Fibroblast of lung (primary cell): ENCODE measurements at regions not wholly inside any gene's neighbourhood (a gene's known extent, or its start where the extent isn't known, plus 50 kb on each side); places are given as distances from the start of the nearest gene placed in this dataset.

Source experiments
- DNase-seq, 2 donors: peaks; one replicate each; pipeline versions ENCODE4 v3.0.0 to v3.0.0-alpha.2; 2010; ENCODE audit warnings: low read depth in 2 of 2
- H2AFZ ChIP-seq: 2 replicates; pipeline ENCODE4 v1.5.1; 2012; ENCODE audit warnings: low read length, control low read depth, inconsistent platforms
- H3K27ac ChIP-seq: 2 replicates; pipeline ENCODE4 v1.5.1; 2011; ENCODE audit warnings: low read length, control low read depth; ENCODE audit not compliant: insufficient read depth
- H3K27me3 ChIP-seq: 2 replicates; pipeline ENCODE4 v1.5.1; 2011; ENCODE audit warnings: mild to moderate bottlenecking, low read length; ENCODE audit not compliant: control insufficient read depth, insufficient read depth
- H3K36me3 ChIP-seq: 2 replicates; pipeline ENCODE4 v1.5.1; 2011; ENCODE audit warnings: low read length; ENCODE audit not compliant: control insufficient read depth, insufficient read depth
- H3K4me1 ChIP-seq: 2 replicates; pipeline ENCODE4 v1.5.1; 2011; ENCODE audit warnings: low read length; ENCODE audit not compliant: control insufficient read depth, insufficient read depth; ENCODE audit errors: extremely low read depth
- H3K4me2 ChIP-seq: 2 replicates; pipeline ENCODE4 v1.5.1; 2011; ENCODE audit warnings: low read length, control low read depth; ENCODE audit not compliant: insufficient read depth; ENCODE audit errors: extremely low read depth
- H3K4me3 ChIP-seq, 4 experiments: fragments of 200-600 bp in 1 of 4; sonication (generic) in 1 of 4; replicated peaks in 1 of 4; 2 replicates each; pipeline ENCODE4 v1.5.1; 2011 to 2016; ENCODE audit warnings: low read length in 4 of 4, low read depth in 3 of 4, mild to moderate bottlenecking in 3 of 4, control low read depth in 2 of 4, inconsistent platforms in 1 of 4, mixed read lengths in 1 of 4; ENCODE audit not compliant: insufficient read depth in 1 of 4; ENCODE audit errors: control extremely low read depth in 1 of 4
- H3K79me2 ChIP-seq: 2 replicates; pipeline ENCODE4 v1.5.1; 2012; ENCODE audit warnings: mild to moderate bottlenecking, low read length, inconsistent platforms; ENCODE audit not compliant: control insufficient read depth, insufficient read depth
- H3K9ac ChIP-seq: 2 replicates; pipeline ENCODE4 v1.5.1; 2011; ENCODE audit warnings: mild to moderate bottlenecking, low read length, control low read depth; ENCODE audit not compliant: insufficient read depth
- H3K9me3 ChIP-seq: 2 replicates; pipeline ENCODE4 v1.5.1; 2012; ENCODE audit warnings: low read depth, low read length; ENCODE audit not compliant: control insufficient read depth, insufficient read depth
- H4K20me1 ChIP-seq: 2 replicates; pipeline ENCODE4 v1.5.1; 2011; ENCODE audit warnings: low read length; ENCODE audit not compliant: control insufficient read depth, insufficient read depth; ENCODE audit errors: extremely low read depth
- CTCF ChIP-seq, 2 donors: IDR thresholded peaks in 1 of 2; conservative IDR thresholded peaks in 1 of 2; 1 replicate in 1 of 2; 2 replicates in 1 of 2; pipeline ENCODE4 v1.5.1; 2011 to 2012; ENCODE audit warnings: low read length in 2 of 2, control low read depth in 1 of 2, inconsistent platforms in 1 of 2, low read depth in 1 of 2, mild to moderate bottlenecking in 1 of 2
- EZH2 ChIP-seq: IDR thresholded peaks from 2 replicates; pipeline ENCODE4 v1.5.1; 2012; ENCODE audit warnings: low read length, control low read depth, mild to moderate bottlenecking; ENCODE audit errors: missing control alignments

GRCh38 chr7:153103202-153103601 lies 343.6 kb downstream of the ACTR3B start:
- no peak overlapping the region for H3K4me3 ChIP-seq
- no peaks in the 10 kb centered on the region for H3K9me3 ChIP-seq
- H3K4me2 ChIP-seq = no peak overlapping the region
- TF ChIP-seq CTCF (conservative IDR thresholded peaks at IDR 0.05 in 1 of 2, IDR thresholded peaks at IDR 0.05 in 1 of 2; ENCODE audit: low read depth in 1 of 2, low read length in 2 of 2) = no peak
- TF ChIP-seq EZH2 = no peak
- no peaks in the 10 kb centered on the region for H3K36me3 ChIP-seq
- H3K79me2 ChIP-seq = no peaks in the 10 kb centered on the region
- no peak overlapping the region for H2AFZ ChIP-seq
- H4K20me1 ChIP-seq = no peaks in the 10 kb centered on the region
- H3K27me3 ChIP-seq = no peaks in the 10 kb centered on the region
- H3K9ac ChIP-seq = no peak overlapping the region
- no peak overlapping the region for H3K27ac ChIP-seq
- no peak for DNase-seq
- H3K4me1 ChIP-seq = no peaks in the 10 kb centered on the region

GRCh38 chr7:153107826-153108225 lies 348.3 kb downstream of the ACTR3B start:
- Histone ChIP-seq H3K27ac (no peak overlapping the region), H3K9me3 (no peaks in the 10 kb centered on the region), H3K79me2 (no peaks in the 10 kb centered on the region), H3K36me3 (no peaks in the 10 kb centered on the region), H3K4me2 (no peak overlapping the region), H2AFZ (no peak overlapping the region), H3K4me3 (no peak overlapping the region), H3K4me1 (no peaks in the 10 kb centered on the region), H3K9ac (no peak overlapping the region), H3K27me3 (no peaks in the 10 kb centered on the region), H4K20me1 (no peaks in the 10 kb centered on the region)
- no peak for TF ChIP-seq CTCF (conservative IDR thresholded peaks at IDR 0.05 in 1 of 2, IDR thresholded peaks at IDR 0.05 in 1 of 2; ENCODE audit: low read depth in 1 of 2, low read length in 2 of 2)
- no peak for TF ChIP-seq EZH2
- DNase-seq = no peak

- no peak for DNase-seq
- H3K4me2 ChIP-seq = no peak overlapping the region
- no peak overlapping the region for H3K9ac ChIP-seq
- no peaks in the 10 kb centered on the region for H3K27me3 ChIP-seq
- no peaks in the 10 kb centered on the region for H3K9me3 ChIP-seq
- no peak for TF ChIP-seq CTCF (conservative IDR thresholded peaks at IDR 0.05 in 1 of 2, IDR thresholded peaks at IDR 0.05 in 1 of 2; ENCODE audit: low read depth in 1 of 2, low read length in 2 of 2)
- TF ChIP-seq EZH2 = no peak
- H2AFZ ChIP-seq = no peak overlapping the region
- H3K36me3 ChIP-seq = no peaks in the 10 kb centered on the region
- H3K4me3 ChIP-seq = no peak overlapping the region
- no peaks in the 10 kb centered on the region for H4K20me1 ChIP-seq
- no peaks in the 10 kb centered on the region for H3K4me1 ChIP-seq
- H3K79me2 ChIP-seq = no peaks in the 10 kb centered on the region
- no peak overlapping the region for H3K27ac ChIP-seq
Observed at GRCh38 chr7:153109566-153109965, 350.0 kb downstream of the ACTR3B start.
